LHCN-M2 (cell line): ENCODE measurements at regions not wholly inside any gene's neighbourhood (a gene's known extent, or its start where the extent isn't known, plus 50 kb on each side); places are given as distances from the start of the nearest gene placed in this dataset.
"Not testable (repeated sequence)": the region's sequence is repeated elsewhere in the genome, so short reads cannot be mapped to it uniquely, and the experiment has no call there.

Experiments
- DNase-seq: peaks from one replicate; pipeline ENCODE4 v3.0.0-alpha.2; 2012; ENCODE audit warnings: low read depth

DNA sequence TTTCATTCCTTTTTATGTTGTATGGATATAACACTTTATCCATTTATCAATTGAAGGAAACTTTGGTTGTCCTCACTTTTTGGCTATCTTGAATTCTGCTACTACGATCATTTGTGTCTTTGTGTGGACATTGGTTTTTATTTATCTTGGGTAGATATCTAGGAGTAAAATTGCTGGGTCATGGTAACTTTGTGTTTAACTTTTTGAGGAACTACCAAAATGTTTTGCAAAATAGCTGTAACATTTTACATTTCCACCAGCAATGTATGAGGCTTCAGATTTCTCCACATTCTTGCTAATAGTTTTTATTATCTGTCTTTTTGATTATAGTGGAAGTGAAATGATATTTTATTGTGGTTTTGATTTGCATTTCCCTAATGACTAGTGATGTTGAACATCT lies 55.6 kb downstream of the TLNRD1 start:
- DNase-seq, result no peak

DNA sequence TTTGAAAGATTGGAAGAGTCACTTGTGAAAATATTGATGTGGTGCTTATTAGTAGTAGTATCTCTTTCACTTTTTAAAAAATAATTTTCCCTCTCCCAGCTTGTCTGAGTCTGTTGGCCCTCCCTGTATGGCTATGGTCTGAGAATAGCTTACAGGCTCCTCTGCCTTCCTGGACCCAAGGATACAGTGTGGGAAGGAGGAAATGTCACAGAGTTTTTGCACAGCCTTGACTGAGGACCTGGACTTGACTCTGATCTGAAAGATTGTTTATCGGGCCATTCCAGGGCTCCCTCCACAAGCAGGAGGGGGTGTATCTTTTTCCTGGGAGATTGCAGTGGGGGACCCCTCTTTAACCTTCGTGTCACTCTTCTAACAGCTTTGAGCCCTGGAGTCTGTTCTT lies 59.7 kb downstream of the TLNRD1 start:
- no peak for DNase-seq

DNA sequence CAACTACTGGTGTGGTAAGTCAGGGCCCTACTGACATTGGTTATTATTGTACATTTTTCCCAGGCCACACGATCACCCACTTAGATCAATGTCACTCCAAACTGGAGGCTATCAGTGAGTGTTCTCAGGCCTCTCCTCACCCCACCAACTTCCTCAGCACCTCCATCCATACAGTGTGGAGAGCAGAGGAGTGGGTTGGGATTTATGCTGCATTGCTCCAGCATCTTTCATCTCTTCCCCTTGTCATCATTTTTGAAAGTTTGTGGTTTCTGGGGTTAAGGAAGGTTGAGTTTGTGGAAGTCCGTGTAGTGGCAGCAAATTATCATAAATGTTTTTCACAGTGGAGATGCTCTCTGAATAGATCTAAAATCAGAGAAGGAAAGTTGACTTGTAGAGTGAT lies 60.2 kb downstream of the TLNRD1 start:
- no peak for DNase-seq

DNA sequence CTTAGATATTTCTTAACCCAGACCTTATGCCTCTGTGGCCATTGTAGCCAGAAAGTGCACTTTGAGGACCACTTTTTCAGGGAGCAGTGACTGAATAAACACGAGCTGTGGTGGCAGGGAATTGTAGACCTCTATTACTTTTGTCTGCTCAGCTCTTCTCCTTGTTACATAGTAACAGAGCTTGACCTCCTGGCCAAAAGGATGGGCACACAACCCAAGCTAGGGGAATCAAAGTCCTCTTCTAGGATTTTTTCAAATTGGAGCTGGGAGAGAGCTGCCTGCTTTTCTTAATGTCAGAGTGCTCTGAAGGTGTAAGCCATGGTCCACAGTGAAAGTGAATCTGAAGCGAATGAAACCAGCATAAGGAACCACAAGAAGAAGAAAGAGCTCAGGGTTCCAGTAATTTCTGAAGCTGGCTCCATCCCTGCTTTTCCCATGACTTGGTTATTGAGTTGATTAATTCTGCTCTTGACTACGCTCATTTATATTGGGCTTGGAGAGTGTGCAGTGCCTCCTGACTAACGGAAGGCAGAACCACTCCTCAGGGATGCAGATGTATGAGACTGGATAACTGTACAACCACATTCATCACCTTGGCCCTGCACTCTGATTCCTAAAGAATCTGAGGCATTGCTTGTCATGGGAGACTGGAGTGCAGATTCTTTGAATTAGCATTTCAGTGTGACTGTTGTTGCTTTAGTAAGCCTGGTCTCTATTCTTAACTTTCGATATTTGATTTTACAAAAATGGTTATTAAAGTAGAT lies 60.9 kb downstream of the TLNRD1 start:
- no peak for DNase-seq

DNA sequence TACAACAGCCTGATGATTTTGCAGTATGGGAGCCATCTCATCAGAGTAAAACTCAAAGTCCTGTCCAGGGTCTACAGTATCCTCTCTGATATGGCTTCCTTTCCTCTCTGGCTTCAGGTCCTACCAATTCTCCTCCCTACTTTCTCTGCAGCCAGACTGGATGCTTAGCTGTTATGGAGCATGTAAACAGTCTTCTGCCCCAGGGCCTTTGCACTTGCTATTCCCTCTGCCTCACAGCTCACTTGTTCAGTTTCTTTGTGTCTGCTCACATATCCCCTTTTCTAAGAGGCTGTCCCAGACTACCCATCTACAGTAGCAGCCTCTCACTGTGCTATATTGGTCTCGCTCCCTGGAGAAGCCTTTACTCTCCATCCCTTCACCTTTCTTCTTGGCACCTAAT lies 62.2 kb downstream of the TLNRD1 start:
- DNase-seq, result no peak

DNA sequence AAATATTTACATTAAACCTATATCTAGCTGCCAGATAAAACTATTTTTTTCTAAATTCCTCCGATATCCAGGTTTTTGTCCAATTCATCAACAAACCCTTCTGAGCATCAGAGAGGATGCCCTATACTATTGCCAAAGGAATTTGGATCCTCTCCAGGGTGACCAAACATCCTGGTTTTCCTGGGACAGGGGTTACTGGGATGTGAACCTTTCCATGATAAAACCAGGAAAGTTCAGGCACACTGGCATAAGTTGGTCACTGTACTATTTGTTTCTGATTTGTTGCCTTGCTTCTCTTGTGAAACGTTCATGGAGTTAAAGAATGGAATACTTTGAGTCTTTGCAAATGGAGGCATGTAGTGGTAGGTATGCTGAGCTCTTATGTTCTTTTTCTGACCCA lies 63.5 kb downstream of the TLNRD1 start:
- peak; percentile 13 for DNase-seq

DNA sequence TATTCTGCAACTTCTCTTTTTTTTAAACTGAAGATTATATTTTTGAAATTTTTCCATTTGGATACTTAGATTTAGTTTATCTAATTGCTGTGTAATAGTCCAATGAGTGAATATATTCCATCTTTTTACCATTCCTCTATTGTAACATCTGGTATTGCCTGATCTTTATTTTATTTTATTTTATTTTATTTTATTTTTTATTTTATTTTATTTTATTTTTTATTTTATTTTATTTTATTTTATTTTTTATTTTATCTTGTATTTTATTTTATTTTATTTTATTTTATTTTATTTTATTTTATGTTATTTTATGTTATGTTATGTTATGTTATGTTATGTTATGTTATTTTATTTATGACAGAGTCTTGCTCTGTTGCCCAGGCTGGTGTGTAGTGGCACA lies 66.5 kb upstream of the CFAP161 start:
- not testable (repeated sequence) for DNase-seq

DNA sequence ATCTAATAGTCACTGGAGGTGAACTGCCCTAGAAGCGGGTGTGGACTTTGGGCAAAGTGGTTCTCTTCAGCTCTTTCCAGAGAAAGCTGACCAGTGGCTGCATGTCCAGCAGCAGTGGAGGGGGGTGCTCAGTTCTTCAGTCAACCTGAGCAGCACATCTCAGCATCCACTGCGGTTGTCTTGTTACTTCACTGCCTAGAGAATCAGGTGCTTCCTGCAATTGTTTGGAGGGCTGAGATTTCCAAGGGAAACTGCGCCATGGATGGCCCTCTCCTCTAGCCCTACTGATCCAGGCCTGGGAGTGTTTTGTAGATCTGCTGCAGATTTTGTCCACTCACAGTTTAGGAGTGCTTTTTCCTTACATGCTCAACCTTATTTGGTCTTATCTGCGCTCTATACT lies 65.6 kb upstream of the CFAP161 start:
- no peak for DNase-seq

DNA sequence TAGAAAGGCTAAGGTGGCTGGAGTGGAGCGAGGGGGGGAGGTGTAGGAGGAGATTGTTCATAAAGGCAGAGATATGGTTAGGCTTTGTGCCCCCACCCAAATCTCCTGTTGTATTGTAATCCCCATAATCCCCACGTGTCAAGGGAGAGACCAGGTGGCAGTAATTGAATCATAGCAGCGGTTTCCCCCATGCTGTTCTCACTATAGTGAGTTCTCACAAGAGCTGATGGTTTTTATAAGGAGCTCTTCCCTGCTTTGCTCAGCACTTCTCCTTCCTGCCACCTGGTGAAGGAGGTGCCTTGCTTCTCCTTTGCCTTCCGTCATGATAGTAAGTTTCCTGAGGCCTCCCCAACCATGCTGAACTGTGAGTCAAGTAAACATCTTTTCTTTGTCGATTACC lies 64.7 kb upstream of the CFAP161 start:
- DNase-seq, result no peak

DNA sequence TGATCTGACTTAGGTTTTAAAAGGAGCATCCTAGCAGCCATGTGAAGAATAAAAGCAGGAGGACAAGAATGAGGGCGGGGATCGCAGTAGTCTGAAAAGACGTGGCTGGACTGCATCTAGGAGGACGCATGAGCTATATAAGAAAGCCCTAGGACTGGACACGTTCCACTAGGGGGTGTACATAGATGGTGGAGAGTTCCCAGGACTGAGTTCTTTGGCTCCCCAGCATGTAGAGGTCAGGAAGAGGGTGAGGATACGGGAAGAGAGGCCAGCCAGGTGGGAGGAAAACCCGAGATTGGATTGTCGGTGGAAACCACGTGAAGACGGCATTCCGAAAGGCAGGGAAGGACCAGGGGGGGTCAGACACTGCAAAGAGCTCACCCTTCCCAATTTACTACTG lies 64.2 kb upstream of the CFAP161 start:
- no peak for DNase-seq

DNA sequence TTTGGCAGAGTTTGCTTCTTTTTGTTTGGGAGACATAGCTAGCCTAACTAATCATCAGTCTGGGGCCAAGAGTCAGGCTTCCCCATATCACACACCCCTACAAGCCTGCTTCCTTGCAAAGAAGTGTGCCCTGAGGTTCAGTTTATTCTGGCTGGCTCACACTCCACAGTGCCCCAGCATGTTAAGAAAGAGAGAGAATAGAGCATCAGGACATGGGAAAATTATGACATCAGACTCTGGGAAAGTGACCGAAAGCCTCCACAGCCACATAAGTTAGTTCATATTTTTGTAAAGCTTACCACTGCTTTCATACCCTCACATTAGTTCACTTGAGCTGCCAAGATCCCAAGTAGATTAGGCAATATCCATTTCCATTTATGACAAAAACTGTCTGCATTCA lies 63.0 kb upstream of the CFAP161 start:
- peak; percentile 22 for DNase-seq

DNA sequence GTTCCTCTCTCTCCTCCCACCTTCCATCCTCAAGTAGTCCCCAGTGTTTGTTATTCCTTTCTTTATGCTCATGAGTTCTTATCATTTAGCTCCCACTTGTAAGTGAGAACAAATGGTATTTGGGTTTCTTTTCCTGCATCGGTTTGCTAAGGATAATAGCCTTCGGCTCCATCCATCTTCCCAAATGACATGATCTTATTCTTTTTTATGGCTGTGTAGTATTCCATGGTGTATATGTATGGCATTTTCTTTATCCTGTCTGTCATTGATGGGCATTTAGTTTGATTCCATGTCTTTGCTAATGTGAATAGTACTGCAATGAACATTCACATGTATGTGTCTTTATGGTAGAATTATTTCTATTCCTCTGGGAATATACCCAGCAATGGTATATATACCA lies 62.4 kb upstream of the CFAP161 start:
- no peak for DNase-seq

DNA sequence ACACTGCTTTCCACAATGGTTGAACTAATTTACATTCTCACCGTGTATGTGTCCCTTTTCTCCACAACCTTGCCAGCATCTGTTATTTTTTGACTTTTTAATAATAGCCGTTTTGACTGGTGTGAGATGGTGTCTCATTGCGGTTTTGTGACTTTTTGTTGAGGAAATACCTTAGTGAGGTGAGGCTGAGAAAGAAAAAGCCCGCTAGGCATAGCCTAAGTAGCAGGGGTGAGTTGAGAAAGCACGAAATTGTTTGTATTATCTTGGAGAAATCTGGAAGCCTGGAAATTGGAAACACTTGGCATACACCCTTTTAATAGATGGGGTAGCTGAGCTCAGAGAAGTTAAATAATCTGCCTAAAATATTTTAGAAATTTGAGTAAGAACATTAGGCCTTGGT lies 61.5 kb upstream of the CFAP161 start:
- no peak for DNase-seq

DNA sequence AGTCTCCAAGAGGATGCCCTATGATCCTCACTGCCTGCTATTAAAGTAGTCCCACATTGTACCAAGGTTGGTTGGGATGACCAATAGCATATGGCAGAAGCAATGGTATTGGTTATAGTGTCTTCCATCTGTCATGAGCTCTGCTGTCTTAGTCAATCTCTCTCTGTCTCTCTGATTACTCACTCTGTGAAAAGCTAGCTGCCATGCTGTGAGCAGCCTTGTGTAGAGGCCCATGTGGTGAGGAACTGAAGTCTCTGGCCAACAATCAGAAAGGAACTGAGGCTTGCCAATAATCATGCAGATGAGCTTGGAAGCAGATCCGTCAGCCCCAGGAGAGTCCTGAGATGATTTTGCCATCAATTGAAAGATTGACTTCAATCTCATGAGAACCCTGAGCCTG lies 60.3 kb upstream of the CFAP161 start:
- DNase-seq, result peak; percentile 19

DNA sequence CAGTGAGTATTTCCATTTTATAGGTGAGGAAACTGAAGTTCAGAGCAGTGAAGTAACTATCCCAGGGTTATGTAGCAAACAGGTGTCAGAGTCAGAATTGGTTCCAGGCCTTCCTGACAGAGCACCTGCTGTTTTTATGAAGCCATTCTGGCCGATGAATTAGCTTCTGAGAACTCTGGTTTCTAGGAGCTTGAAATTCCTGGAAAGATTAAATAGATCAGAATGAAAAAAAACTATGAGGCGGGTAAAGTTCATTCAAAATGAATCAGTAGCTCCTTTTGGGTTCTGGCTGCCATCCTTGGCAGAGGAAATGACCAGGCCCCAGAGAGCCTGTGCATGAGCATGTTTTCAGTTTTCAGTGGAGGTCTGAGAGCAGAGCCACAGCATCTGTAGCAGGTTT lies 59.3 kb upstream of the CFAP161 start:
- no peak for DNase-seq

DNA sequence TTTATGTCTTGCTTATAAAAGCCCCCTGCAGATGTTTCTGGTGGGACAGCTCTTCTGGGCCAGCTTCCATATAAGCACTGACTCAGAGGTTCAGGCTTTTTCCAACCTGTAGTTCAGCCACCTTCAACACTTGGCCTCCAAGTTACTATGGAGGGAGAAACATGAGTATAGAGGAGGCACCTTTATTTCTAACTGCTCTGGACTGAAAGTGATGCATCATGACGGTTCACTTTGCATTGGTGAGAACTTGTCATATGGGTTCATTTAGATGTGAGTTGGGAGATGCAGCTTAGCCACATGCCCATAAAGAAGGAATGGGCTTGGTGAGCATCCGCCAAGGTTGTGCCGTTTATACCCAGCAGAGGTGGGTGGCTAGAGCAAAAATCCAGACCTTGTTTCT lies 58.8 kb upstream of the CFAP161 start:
- no peak for DNase-seq

DNA sequence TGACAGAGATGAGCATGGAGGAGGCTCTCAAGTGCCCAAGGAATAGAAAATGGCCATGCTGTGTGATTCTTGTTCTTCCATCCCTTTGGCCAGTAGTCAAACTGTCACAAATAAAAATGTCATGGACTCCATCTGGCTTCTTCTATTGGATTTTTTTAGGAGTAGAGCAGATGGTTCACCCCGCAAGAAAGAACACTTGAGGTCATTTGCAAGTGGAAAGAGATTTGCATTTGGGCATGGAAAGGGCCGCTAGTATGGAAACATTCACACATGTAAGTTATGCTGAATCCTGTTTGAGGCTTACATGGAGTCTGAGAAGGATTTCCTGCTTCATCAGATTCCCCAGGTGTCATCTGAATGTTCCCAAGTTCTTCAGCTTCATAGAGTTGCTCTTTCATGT lies 53.1 kb upstream of the CFAP161 start:
- no peak for DNase-seq

DNA sequence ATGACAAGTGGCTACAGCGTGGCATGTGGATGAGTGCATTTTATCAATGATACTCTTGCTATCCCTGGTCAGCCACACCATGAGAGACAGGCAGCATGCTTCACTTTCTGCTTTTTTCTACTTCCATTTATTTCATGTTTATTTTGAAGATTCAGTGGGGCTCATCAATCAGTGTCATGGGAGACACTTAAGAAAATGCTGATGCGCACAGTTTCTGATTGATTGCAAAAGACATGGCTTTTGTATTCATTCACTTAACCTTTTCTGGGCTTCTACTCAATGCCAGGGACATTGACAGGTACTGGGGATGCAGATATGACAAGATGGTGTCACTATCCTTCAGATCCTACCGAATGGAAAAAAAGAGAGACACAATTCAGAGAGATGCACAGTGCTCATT lies 50.9 kb upstream of the CFAP161 start:
- DNase-seq, result no peak
